Sigmoid colon (tissue), 3 donors: ENCODE measurements at regions not wholly inside any gene's neighbourhood (a gene's known extent, or its start where the extent isn't known, plus 50 kb on each side); places are given as distances from the start of the nearest gene placed in this dataset.
"Not testable (repeated sequence)": the region's sequence is repeated elsewhere in the genome, so short reads cannot be mapped to it uniquely, and the experiment has no call there.

ENCODE experiments used
- CTCF ChIP-seq, 4 experiments: fragments of 450-650 bp in 3 of 4; fragments of 200-600 bp in 1 of 4; IDR thresholded peaks; one replicate each; pipeline ENCODE4 v1.5.1; 2016 to 2019; ENCODE audit warnings: antibody characterized with exemption in 4 of 4, mild to moderate bottlenecking in 3 of 4, moderate library complexity in 2 of 4
- POLR2A ChIP-seq, 2 donors: fragments of 450-650 bp; IDR thresholded peaks; one replicate each; pipeline ENCODE4 v1.6.1; 2016; ENCODE audit warnings: antibody characterized with exemption in 2 of 2, mild to moderate bottlenecking in 2 of 2, moderate library complexity in 2 of 2

GRCh38 chr13:18643644-18644172, 537.9 kb downstream of the TUBA3C start:
- not testable (repeated sequence) for TF ChIP-seq POLR2A, CTCF (IDR thresholded peaks at IDR 0.05)
